GM19023 (cell line): ENCODE measurements at regions not wholly inside any gene's neighbourhood (a gene's known extent, or its start where the extent isn't known, plus 50 kb on each side); places are given as distances from the start of the nearest gene placed in this dataset.

ENCODE experiments used
- ATAC-seq: cut with Tn5 transposase; IDR thresholded peaks from one replicate; pipeline ENCODE4 v1.9.1; 2021; ENCODE audit warnings: mild to moderate bottlenecking, moderate library complexity; ENCODE audit not compliant: unreplicated experiment

DNA sequence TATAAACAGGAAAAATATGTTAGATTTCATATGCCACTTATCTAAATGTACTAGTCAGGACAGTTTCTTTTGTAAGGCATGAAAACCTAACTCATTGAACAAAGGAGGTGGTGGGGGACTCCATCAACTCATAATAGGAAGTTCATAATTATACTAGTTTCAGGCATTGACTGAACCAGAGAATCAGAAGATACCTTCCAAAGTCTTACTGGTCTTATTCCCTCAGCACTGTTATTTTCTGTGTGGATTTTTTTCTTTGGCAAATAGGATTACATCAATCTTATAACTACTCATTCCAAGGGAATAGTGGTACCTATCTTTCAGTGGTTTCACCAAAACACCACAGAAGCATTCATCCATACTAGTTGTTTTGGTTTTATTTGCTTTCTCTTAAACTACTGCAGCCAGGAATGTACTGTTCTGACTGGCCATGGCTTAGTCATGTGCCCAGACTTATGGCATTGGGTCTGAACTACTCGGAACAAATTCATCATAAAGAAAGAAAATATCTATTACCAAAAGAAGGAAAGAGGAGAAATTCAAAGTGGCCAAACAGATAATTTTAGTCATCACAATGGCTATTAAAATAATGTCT, 273.9 kb downstream of the ARAP2 start:
- peak; percentile 63 for ATAC-seq

DNA sequence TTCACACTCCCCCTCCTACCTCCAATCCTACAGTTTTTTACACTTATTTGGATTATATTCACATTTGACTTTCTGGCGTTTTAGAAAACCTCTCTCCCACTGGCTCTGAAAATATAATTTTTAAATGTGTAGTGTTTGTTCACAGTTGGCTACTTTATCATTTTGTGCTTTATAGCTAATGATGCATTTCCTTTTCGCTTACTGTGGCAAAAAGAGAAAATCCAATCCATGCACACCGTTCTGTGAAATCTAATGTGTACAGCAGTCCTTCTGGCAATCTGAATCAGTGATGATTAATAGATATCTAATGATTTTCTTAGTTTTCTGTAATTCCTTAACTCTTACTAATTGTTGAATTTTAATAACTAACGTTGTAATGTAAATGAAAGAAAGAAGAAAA, 271.5 kb downstream of the ARAP2 start:
- ATAC-seq, result no peak

DNA sequence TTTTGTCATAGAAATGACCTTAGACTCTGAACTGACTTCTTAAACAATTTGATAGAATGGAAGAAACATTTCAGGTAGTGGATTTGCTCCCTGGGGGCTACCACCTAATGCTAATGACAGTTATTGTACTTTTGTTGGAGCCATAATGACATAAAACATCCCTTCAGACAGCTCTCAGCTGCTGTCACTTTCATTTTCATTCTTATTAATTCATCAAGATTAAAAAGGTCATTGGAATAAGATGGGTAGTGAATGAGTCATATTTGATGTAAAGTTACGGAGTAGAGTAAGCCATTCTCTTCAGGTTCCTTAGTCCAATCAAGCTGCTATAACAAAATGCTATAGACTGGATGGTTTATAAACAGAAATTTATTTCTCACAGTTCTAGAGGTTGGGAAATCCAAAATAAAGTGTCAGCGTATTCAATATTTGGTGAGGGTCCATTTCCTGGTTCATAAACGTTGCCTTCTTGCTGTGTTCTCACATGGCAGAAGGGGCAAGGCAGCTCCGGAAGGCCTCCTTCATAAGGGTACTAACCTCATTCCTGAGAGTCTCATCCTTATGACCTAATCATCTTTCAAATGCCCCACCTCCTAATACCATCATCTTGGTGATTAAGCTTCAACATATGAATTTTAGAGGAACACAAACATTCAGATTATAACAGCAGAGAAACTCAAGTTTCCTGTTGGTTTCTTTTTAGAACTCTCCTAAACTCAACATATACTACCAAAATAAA, 268.5 kb downstream of the ARAP2 start:
- ATAC-seq, result no peak

DNA sequence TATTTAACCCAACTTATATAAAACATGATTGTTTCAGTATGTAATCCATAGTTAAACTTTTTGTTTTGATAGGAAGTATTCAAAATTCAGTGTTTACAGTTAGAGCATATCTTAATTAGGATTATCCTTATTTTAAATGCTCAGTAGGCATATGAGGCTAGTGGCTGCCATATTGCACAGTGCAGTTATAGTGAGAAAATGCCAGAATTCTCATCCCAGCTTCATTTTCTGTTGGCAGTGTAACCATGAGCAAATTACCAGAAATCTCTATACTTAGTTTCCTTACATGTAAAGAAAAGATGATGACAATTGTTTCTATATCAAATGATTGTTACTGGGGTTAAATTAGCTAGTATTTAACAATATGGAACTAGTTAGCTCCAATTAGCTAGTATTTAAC, 265.8 kb downstream of the ARAP2 start:
- ATAC-seq, result no peak

DNA sequence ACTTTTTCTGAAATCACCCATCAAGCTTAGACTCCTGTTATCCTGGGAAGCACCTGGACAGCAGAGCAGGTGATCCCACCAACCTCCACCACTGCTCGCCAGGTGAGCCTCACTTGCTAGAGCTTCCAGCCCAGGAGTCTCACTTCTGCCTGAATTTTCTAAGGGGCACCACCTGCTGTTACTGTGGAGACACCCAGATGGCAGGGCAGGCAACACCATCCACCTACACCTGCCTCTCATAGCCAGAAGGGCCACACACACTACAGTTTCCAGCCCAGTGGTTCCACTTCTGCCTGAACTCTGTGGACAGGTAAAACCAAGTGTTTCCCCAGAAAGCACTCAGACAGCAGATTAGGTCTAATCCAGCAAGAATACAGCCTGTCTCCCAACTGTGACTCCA, 262.0 kb downstream of the ARAP2 start:
- ATAC-seq, result no peak

DNA sequence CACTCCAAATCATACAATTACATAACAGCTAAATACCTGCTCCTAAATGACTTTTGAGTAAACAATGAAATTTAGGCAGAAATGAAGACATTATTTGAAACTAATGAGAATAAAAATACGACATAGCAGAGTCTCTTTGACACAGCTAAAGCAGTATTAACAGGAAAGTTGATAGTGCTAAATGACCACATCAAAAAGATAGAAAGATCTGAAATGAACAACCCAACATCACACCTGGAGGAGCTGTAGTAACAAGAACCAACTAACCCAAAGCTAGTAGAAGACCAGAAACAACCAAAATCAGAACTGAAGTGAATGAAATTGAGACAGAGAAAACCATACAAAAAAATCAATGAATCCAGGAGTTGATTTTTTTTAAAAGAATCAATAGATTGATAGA, 257.8 kb downstream of the ARAP2 start:
- ATAC-seq, result no peak

DNA sequence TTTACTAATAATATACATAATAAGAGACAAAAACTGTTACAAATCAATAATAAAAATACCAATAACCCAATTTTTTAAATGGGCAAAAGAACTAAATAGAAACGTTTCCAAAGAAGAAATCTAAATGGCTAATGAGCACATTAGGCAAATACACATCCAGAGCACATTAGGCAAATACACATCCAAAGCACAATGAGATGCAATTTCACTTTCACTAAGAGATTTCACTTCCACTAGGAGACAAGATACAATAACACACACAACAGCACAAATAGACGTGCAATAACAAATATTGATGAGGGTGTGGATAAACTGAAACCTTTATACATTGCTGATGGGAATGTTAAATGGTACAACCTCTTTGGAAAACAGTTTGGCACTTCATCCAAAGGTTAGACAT, 250.7 kb downstream of the ARAP2 start:
- no peak for ATAC-seq

DNA sequence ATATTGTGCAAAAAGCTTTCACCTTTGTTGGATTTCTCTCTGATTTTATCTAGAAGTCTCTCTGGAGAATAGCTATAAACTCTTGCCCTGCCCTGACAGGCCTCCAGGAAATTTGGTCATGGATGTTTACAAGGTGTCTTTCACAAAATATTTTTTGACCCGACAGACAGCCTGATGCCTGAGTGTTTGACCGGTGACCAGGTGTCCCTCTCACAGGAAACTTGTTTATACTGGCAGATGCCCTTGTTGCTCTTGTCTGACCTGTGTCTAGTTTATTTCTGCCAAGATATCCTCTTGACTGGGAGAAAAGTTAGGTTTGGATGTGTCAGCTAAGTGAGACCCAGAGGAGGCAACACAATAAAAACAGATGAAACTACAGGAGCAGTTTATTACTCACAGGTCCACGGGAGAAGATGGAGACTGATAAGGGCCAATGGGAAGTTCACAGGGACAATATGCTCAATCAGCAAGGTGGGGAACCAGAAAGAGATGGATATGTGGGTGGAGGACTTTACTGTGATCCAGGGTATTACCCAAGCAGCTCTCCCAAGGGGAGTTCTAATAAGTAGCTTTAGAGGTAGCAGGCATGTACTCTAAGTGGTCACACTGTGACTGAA, 243.3 kb downstream of the ARAP2 start:
- ATAC-seq, result no peak

DNA sequence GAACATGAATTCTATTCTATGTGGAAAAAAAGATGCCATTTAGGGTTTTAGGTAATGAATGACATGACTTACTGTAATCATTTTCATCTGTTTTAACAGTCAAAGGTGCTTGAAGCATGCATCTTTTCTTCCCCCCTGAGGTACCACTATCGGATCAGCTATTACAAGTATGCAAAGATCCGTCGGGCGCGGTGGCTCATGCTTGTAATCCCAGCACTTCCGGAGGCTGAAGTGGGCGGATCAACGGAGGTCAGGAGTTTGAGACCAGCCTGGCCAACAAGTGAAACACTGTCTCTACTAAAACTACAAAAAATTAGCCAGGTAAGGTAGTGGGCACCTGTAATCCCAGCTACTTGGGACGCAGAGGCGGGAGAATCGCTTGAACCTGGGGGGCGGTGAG, 241.3 kb downstream of the ARAP2 start:
- no peak for ATAC-seq

DNA sequence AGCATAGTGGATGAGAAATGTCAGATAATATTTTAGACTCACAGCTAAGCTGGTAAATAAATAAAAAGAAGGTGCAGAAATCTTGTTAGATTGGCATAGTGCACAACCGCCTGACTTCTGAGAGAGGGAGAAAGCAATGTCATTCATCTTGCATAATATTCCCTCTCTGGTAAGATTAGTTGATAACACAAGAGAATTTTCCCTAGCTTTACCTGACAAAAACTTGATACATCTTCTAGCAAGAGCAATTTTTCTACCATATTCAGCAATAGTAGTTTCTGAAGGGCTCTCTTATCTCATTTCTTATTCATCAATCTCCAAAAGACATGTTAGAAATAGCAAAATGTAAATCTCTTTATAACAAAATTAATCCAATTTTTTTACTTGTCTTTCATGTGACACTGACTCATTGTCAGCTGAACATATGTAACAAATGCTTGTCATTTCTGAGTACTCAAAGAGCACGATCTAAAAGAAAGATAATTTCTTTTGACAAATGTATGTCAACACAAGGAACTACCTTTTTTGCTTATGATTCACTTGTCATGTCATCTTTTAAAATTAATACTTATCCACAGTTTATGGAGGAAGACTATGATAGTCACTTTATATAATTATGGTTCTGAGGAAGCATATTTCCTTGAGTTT, 240.0 kb downstream of the ARAP2 start:
- ATAC-seq, result no peak

DNA sequence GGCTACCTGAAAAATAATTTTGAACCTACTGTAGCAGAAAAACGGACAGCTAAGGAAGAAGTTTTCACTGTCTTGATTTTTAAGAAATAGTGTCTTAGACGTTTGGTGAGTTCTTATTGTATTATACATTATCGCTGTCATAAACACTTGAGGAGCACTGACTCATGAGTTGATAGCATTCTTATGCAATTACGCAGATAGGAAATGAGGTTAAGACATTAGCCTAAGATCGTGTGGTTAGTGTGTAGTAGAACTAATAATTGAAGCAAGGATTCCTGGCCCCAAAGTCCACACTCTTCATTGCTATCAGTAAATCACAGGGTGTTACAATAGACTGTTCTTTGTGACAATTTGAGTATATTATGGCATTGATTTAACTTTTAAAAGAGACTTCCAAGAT, 238.1 kb downstream of the ARAP2 start:
- no peak for ATAC-seq

DNA sequence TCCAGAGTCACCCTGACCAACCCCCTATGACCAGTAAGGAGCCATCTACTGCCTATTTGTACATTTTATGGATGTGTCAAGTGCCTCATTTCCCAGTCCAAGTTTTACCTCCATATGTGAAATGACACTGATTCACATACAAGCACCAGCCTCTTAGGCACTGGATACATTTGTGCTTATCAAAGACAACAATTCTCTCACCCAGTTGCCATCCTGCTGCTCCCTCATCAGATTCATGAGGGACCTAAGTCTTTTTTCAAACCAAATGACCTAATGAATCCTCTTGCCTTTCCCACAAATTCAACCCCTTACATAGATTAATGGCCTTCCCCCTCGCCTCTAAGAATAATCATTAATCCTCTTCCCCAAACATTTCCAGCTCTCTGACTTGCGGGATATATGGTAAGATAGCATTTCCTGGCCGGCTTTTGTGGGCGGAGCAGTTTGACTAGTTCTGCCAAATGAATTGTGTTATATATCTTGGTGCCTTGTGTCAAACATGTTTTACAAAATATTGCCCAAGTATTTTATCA, 233.9 kb downstream of the ARAP2 start:
- no peak for ATAC-seq

DNA sequence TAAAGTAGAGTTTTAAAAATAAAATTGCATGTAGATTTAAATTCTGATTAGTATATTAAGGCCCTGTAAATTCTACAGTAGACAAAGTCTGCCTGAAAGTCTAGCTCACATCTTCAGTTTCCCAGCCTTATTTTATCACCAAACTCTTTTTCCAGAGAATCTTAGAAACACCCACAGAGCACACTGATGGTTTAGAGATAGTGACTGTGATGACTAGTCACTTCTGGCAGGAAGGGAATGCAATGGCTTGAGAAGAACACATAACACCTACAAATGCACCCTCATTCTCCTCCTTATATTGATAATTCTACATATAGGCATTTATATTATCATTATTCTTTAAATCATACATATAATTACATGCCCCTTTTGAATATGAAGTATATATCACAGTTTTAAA, 232.9 kb downstream of the ARAP2 start:
- ATAC-seq, result no peak

DNA sequence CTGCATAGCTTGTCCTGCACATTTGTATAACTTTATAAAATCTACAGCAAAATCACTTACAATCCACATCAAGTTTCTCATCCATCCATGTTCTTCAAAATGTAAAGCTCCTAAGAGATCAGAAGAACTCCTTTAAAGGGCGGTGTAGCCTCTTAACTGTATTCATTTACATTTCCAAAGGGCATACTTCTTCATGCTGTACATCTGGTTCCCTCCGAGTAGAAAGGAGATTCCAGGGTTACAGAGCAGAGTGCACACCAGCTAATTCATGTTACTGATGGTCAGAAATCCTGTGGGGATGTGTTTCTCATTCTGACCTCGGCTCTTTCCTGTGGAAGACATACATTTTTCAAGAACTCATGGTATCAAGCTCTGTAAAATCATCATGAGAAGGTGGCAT, 231.8 kb downstream of the ARAP2 start:
- ATAC-seq, result no peak

DNA sequence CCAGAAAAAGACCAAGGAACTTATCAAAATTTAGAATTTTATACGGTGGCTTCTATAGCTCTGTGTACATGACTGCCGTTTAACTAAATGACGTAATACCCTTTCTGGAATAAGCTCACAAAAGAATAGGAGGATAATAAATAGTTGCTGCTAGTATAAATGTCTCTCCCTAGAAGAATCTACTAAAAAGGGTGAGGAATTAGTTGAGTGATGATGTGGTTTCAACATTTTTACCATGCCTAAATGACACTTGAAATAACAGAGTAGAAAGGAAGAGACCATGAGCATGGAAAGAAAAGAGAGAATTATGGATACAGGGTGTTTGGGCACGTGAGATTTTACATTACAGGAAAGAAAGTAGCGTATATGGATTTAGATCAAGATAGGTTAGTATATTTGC, 231.1 kb downstream of the ARAP2 start:
- no peak for ATAC-seq
